Renal cortex interstitium (tissue), 11 donors: ENCODE measurements at regions not wholly inside any gene's neighbourhood (a gene's known extent, or its start where the extent isn't known, plus 50 kb on each side); places are given as distances from the start of the nearest gene placed in this dataset.
"Not testable (repeated sequence)": the region's sequence is repeated elsewhere in the genome, so short reads cannot be mapped to it uniquely, and the experiment has no call there.

Experiments
- DNase-seq, 11 donors: peaks; one replicate each; pipeline ENCODE4 v3.0.0-alpha.2; 2013; ENCODE audit warnings: low read depth in 9 of 11, low spot score in 4 of 11; ENCODE audit errors: extremely low read depth in 1 of 11

DNA sequence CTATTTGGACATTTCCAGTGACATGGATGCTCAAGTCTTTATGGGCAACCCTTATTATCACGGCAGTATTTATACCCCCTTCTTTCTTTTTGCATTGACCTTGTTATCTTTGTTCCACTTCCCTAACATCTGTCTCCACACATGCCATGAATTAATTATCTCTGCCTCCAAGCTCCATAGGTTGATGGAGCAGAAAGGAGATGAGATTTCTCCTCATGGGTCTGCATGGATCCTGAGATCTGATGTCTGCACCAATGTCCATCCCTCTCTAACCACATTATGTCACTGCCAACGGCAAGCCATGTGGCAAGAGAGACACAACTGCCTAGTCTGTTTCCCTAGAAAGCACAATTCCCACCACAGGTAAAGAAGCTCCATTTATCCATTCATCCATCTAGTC lies 416.8 kb upstream of the ASIC2 start:
- DNase-seq = no peak

DNA sequence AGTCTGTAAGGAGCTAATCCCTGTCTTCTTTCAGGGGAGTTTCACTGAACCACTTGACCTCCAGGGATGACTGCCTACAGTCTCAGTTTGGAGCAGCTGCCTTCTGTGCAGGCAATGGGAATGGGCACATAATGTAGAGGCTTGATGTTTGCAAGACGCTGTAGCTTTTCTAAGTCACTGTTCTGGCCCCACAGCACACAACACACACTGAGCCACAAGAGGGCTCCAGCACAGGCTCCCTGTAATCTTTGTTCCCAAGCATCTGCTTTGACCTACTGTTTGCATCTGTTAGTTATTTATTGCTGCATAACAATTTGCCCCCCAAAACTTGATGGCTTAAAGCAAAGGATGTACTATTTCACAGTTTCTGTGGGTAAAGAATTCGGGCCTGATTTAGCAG lies 419.0 kb upstream of the ASIC2 start:
- DNase-seq = no peak

DNA sequence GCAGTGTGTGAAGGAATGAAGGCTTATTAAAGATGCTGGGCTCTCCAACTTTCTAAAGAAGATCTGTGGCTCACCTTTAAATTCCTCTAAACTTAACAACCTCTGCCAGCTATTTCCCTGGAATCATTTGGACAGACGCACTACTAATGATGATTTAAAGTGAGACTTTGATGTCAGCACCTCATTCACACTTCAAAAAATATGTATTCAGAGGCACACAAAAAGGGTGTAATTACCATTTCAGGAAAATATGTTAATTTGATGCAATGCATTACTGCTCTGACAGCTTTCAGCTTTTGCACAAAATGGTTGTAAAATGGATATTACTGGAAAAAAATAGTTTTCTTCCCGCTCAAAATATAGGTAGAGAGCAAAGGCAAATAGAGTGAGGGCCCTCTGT lies 423.9 kb upstream of the ASIC2 start:
- no peak for DNase-seq

DNA sequence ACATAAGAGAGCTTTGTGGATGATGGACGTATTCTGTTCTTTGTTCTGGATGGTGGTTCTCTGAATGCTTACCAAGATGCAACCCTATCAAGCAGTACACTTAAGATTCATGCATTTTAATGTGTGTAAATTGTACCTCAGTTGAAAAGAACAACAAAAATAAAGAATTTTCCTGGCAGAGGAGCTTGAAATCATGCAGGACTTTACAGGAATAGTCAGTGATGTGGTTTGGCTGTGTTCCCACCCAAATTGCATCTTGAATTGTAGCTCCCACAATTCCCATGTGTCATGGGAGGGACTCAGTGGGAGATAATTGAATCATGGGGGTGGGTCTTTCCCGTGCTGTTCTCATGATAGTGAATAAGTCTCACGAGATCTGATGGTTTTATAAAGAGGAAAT lies 430.6 kb upstream of the ASIC2 start:
- not testable (repeated sequence) for DNase-seq

DNA sequence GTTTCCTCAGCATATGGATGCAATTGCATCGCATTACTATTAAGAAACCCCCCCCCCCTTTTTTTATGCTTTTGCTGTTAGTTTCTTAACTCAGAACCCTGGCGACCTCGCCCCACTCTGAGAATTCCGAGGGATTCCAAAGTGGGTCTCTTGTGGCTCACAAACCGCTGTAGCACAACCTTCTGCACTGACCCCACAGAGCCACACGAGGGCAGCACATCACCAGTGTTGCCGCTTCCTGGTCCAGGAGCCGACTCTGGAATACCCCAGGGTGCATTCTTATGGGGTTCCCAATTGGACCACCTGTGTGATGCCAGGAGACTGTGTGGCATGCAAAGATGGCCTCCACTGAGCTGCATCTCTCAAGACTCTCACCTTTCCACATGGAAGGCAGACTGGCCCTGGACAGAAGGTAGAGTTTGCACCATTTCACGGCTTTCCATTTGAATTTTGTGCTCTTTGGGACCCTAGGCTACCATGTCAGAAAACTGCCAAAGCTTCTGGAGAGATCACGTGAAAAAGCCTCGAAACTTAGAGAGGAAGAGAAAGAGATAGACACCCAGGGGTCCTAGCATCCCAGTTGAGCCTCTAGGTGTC lies 432.7 kb upstream of the ASIC2 start:
- DNase-seq = peak in 4 of 11 donors; percentile 20 to 29 (median 25)

DNA sequence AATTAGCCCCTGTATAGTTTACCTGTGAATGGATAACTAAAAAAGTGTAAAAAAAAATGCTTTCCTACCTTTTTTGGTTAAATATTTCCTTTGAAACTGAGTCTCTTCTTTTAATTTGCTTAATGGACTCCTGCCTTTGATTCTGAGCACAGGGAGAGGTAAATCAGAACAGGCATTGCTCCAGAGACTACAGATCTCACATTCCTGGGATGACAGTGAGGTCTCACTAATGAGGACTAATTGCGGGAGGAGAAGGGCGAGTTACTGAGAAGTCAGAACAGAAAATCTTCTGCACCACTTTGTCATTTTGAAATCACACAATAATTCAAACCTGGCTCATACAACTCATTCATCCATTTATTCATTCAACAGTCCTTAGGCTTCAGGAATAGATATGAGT lies 437.0 kb upstream of the ASIC2 start:
- no peak for DNase-seq

DNA sequence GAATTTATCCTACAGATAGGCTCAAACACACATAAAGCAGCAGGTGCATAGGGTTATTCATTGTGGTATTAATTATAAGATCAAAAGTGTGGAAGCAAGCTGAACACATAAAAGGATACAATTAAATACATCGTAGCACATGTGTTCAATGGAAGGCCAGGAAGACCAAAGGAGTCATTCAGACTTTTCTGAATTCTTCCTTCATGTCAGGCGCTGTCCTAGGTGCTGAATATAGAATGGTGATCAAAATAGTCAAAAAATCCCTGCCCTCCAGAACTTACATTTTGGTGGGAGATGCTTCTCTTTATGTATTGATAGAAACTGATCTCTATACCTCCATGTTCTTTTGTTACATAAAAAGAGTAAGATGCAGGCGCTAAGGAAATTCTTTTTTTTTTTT lies 439.0 kb upstream of the ASIC2 start:
- DNase-seq = peak in 5 of 11 donors; percentile 28 to 50 (median 33)

DNA sequence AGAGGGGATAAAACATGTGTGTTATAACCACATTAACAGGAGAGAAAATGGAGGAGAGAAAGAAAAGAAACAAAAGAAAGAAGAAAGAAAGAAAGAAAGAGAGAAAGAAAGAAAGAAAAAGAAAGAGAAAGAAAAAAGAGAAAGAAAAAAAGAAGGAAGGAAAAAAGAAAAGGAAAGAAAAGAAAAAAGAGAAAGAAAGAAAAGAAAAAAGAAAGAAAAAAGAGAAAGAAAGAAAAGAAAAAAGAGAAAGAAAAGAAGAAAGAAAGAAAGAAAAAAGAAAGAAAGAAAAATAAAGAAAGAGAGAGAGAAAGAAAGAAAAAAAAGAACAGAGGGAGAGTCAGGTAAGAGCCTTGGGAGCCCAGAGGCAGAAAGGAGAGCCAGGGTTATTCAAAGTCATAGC lies 446.6 kb upstream of the ASIC2 start:
- DNase-seq = no peak

DNA sequence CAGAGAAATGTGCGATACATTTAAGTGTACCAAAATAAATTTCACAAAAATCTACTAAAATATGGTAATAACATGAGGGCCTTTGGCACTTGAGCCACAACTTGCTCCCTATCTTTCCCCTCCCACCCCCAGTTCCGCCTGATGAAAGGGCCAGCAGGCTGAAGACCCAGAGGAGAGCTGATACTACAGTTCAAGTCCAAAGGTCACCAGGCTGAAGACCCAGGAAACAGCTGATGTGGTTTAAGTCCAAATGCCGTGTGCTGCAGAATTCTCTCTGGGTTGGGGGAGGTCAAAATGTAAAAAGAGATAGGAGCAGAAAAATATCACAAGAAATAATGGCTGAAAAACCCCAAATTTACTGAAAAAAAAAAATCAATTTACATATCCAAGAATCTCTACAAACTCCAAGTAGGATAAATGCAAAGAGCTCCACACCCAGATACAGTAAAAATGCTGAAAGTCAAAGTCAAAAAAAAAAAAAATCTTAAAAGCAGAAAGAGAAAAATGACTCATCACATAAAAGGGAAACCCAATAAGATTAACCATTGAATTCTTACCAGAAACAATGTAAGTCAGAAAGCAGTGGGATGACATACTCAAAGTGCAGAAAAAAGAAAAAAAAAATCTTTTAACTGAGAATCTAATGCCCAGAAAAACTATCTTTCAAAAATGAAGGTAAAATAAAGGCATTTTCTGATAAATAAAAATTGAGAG lies 452.1 kb upstream of the ASIC2 start:
- DNase-seq = no peak

DNA sequence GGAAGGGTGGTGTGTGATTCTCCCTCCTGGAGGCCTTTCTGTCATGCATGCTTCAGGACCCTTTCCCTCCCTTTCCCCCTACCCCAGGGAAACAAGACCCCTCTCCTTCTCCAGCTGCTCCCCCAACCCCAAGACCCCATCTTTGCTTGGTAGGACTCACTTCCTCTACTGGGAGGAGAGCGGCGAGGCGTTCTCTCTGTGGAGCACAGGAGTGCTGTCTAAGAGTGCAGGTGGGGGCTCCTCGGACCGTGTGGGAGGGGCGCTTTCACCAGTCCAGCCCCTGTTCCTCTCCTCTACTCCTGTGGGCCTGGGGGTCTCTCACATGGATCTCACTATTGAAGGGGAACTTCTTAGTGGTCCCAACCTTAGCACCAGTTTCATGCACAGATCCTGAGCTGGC lies 456.1 kb upstream of the ASIC2 start:
- DNase-seq = no peak

DNA sequence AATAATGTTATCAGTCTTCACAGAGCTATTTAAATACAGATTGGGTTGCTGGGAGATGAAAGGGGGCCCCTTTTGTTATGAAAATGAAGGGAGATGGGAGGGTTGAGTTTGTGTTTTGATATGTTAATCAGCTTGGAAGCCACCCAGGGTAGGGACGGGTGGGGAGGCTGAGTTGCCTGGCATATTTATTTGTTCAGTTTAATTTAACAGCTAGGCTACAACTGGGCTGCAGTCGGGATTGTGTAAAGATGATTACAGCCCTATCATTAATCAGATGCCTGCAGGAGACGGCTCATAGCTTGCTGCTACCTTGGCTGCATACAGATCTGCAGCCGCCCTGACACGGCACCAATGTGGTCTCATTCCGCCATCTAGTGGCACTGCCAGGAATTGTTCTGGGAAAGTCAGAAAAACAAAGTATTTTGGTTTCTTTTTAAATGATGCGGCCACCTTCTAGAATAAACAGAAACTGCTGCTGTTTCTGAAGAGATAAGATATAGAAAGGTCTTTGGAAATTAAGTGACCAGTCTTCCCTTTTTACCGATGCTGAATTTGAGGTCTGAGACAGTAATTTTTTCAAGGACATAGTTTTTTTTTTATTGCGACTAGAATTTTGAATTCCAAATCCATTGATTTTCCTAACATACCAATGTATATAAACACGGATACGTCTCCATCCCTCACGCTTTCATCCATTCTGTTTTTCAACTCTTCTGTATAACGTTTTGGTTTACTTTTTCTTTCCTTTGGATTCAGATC lies 458.0 kb upstream of the ASIC2 start:
- DNase-seq = peak in 9 of 11 donors; percentile 42 to 67 (median 50)

DNA sequence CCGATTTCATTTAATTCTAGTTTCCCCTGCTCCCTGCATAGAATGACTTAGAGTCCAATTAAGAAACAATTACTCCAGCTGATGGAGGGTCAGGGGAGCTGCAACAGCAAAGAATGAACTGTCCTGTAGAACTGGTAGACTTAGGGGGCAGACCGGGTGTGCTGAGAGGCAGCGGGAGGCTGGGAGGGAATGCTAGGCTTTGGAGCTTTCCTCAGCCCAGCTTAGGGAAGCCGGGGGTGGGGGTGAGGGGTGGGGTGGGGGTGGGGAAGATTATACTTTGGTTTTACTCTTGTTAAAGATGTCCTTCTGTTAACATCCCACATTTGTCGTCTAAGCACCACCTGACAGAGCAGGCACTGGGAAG lies 458.6 kb upstream of the ASIC2 start:
- no peak for DNase-seq

DNA sequence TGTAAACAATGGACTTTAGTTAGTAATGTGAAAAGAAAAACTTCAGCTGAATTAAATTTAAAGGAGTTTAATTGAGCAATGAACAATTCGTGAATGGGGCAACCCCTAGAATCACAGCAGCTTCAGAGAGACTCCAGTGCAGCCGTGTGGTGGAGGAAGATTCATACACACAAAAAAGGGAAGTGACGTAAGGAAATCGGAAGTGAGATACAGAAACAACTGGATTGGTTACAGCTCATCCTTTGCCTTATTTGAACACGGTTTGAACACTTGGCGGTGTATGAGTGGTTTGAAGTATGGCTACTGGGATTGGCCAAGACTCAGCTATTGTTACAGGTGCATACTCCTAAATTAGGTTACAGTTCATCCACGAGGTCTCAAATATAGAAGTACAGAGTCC lies 460.4 kb upstream of the ASIC2 start:
- DNase-seq = no peak

DNA sequence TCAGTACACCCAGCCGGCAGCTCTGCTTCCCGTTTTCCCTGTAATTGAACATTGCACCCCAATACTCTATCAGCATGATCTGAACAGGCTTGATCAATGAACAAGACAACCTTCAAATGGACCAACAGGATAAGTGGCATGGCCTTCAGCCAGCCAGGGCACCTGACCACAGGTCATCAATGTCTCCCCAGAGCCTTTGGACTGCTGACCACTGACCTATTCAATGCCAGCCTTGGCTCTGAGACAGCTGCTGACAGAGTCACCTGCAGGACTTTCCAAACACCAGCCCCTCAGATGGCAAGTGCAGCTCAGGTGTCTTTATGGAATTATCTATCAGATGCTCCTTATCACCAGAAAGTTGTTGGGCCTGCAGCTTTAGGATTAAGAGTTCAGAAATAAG lies 462.9 kb upstream of the ASIC2 start:
- no peak for DNase-seq

DNA sequence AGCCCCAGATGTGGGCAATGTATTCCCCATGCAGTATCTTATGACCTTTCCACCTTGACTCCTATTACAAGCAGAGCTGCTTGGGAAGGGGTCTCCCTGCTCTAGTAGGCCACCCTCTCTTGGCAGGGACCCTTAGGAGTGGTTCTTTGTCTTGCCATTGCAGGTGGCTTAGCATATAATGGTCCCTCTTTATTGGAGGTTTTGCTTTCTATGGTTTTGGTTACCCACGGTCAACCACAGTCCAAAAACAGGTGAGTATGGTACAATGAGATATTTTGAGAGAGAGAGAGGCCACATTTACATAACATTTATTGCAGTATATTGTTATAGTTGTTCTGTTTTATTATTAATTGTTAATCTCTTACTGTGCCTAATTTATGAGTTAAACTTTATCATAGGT lies 472.8 kb upstream of the ASIC2 start:
- no peak for DNase-seq

DNA sequence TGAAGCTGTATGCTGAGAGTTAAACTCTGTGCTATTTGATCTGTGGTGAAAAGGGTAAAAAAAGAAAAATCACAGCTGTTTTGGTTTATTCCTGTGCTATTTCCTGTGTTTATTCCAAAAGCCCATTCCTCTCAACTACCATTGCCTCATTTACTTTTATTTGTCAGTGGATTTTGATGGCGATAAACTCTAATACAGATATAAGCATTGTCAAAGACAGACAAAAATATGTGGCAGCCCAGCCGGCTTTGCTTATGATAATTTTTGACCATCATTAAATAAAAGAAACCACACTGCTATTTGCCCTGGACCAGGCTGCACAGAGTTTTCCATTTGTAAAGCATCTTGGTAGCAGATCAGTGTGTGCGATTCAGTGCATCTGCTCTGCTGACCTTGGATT lies 473.6 kb upstream of the ASIC2 start:
- DNase-seq = peak in 2 of 11 donors; percentile 13 to 20

DNA sequence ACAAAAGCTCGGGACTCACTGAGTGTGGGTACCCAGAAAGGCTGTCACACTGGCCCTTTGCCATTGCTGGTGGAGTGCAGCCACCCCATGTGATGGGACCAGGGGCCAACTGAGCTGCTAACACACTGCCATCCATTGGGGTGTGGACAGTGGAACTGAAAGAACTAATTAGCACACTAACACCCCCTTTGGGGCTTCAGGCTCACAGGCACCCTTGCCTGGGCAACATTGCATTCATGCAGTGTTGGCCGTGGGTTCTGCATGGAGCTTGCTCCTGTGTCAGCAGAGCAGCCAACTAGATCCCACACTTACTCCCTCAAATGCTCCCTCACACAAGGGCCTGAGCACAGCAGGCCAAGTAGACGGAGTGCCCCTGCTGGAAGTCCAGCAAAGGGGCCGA lies 476.0 kb upstream of the ASIC2 start:
- no peak for DNase-seq

DNA sequence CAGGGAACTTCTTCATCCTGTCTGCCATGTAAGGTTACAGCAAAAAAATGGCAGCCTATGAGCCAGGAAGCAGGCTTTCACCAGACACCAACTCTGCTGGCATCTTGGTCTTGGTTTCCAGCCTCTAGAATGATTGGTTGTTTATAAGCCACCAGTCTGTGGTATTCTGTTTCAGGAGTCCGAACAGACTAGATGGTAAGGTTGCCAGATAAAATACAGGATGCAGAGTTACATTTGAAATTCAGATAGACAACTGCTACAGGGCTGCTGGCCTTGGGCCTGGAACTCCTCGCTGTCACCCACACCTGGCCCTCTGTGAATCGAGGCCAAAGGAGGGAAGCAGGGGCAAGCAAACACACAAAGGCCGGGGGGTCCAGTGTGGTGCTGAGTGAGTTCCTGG lies 478.8 kb upstream of the CCL2 start:
- no peak for DNase-seq

DNA sequence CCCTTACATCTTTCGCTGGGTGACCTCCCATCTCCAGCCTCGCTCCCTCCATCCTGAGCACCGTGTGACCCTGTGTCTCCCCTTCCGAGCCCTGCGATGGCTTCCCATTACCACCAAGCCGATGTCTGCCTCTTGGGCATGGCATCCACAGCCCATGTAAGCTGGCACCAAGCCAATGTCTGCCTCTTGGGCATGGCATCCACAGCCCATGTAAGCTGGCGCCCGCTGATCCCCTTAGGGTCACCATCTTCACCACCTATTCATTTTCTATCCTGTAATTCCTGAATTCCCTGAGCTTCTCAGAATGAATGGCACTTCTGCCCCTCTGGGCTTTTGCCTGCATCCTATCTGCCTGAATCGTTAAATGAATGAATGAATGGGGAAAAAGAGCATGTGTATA lies 478.2 kb upstream of the CCL2 start:
- DNase-seq = no peak

DNA sequence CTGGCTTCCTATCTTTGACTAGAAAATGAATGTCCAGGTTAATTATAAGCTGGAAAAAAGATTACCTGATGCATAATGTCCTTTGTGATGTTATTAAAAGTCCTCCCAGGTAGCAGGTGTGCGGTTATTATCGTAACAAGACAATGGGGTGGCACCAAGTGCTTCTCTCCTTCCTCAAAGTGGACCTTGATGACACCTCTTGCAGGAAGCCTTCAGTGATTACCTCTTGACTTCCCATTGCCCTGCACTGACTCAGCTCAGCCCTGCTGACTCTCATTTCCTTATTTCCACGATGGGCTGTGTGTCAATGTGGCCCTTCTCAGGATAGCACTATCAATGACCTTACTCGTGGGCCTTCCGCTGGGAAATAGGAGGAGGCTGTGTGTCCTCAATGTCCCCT lies 477.4 kb upstream of the CCL2 start:
- no peak for DNase-seq
